ENCODE measurements at regions not wholly inside any gene's neighbourhood (a gene's known extent, or its start where the extent isn't known, plus 50 kb on each side); places are given as distances from the start of the nearest gene placed in this dataset.

DNA sequence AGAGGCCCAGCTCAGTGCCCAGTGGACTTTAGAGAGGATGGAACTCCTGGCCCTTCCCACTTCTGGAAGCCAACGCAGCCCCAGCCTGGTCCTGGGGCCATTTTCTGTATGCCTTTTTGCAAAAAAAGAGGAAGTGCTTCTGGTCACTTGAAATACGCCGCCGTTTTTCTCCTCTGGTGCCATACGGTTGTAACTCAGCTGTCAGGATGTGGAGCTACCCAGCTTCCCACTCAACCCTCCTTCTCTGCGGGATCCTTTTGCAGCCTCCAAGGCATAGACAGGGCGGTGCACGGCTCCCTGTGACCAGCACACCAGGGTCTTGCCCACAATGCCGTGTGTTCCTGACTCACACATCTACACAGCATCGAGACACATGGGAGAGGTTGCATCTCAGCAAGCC, 369.6 kb downstream of the TCERG1L start:
- Histone ChIP-seq H3K27me3 (ENCODE audit: insufficient read depth) (no peaks in the 10 kb centered on the region), H3K4me2 (no peak overlapping the region), H3K4me3 (no peak overlapping the region), H3K27ac (ENCODE audit: low read depth) (no peak overlapping the region), H3F3A (replicated peaks; ENCODE audit: low read depth) (no peaks in the 10 kb centered on the region), H2AFZ (no peak overlapping the region), H3K4me1 (ENCODE audit: insufficient read depth) (no peaks in the 10 kb centered on the region), H3K79me2 (replicated peaks; ENCODE audit: insufficient read depth) (no peaks in the 10 kb centered on the region), H3K36me3 (ENCODE audit: insufficient read depth) (no peaks in the 10 kb centered on the region), H4K20me1 (replicated peaks; ENCODE audit: insufficient read depth) (no peaks in the 10 kb centered on the region), H3K9me2 (ENCODE audit: insufficient read depth) (no peaks in the 10 kb centered on the region)
- H3K4me3 Mint-ChIP-seq, result no peak overlapping the region
- DNase-seq (ENCODE audit: low spot score) (no peak), ATAC-seq (no peak)
- no peak overlapping the region for H3K27ac Mint-ChIP-seq
- peaks cover 79% of the 10 kb centered on the region for H3K9me3 Mint-ChIP-seq
- H3K4me1 Mint-ChIP-seq, result peaks cover under 1% of the 10 kb centered on the region; the same call in 1 of the 3 replicates
- TF ChIP-seq EZH2 (IDR thresholded peaks at IDR 0.05; ENCODE audit: low read depth, unreplicated experiment), result no peak
- TF ChIP-seq, protein P1, sequence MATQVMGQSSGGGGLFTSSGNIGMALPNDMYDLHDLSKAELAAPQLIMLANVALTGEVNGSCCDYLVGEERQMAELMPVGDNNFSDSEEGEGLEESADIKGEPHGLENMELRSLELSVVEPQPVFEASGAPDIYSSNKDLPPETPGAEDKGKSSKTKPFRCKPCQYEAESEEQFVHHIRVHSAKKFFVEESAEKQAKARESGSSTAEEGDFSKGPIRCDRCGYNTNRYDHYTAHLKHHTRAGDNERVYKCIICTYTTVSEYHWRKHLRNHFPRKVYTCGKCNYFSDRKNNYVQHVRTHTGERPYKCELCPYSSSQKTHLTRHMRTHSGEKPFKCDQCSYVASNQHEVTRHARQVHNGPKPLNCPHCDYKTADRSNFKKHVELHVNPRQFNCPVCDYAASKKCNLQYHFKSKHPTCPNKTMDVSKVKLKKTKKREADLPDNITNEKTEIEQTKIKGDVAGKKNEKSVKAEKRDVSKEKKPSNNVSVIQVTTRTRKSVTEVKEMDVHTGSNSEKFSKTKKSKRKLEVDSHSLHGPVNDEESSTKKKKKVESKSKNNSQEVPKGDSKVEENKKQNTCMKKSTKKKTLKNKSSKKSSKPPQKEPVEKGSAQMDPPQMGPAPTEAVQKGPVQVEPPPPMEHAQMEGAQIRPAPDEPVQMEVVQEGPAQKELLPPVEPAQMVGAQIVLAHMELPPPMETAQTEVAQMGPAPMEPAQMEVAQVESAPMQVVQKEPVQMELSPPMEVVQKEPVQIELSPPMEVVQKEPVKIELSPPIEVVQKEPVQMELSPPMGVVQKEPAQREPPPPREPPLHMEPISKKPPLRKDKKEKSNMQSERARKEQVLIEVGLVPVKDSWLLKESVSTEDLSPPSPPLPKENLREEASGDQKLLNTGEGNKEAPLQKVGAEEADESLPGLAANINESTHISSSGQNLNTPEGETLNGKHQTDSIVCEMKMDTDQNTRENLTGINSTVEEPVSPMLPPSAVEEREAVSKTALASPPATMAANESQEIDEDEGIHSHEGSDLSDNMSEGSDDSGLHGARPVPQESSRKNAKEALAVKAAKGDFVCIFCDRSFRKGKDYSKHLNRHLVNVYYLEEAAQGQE (IDR thresholded peaks at IDR 0.05; ENCODE audit: unreplicated experiment), result no peak
- no peak for TF ChIP-seq POLR2AphosphoS5 (IDR thresholded peaks at IDR 0.05; ENCODE audit: low read depth)
- no peak for TF ChIP-seq ETS1 (IDR thresholded peaks at IDR 0.05)
- no peak for TF ChIP-seq ZNF331 (CRISPR knock-in tag; IDR thresholded peaks at IDR 0.05; ENCODE audit: low read depth)
- no peak for TF ChIP-seq CTCF (conservative IDR thresholded peaks at IDR 0.05; ENCODE audit: low read depth in 2 of 2)
- TF ChIP-seq ZNF114 (CRISPR knock-in tag; IDR thresholded peaks at IDR 0.05), result no peak
- no peak for TF ChIP-seq CREB1 (CRISPR knock-in tag; IDR thresholded peaks at IDR 0.05; ENCODE audit: low read depth)
- no peak for TF ChIP-seq JUNB (IDR thresholded peaks at IDR 0.05; ENCODE audit: unreplicated experiment)
- TF ChIP-seq STAT1 (IDR thresholded peaks at IDR 0.05; ENCODE audit: unreplicated experiment), result no peak
- no peak for TF ChIP-seq EZH2phosphoT487 (IDR thresholded peaks at IDR 0.05; ENCODE audit: unreplicated experiment)
- no peak for TF ChIP-seq NANOG (IDR thresholded peaks at IDR 0.05; ENCODE audit: borderline replicate concordance)
- TF ChIP-seq, protein P2, sequence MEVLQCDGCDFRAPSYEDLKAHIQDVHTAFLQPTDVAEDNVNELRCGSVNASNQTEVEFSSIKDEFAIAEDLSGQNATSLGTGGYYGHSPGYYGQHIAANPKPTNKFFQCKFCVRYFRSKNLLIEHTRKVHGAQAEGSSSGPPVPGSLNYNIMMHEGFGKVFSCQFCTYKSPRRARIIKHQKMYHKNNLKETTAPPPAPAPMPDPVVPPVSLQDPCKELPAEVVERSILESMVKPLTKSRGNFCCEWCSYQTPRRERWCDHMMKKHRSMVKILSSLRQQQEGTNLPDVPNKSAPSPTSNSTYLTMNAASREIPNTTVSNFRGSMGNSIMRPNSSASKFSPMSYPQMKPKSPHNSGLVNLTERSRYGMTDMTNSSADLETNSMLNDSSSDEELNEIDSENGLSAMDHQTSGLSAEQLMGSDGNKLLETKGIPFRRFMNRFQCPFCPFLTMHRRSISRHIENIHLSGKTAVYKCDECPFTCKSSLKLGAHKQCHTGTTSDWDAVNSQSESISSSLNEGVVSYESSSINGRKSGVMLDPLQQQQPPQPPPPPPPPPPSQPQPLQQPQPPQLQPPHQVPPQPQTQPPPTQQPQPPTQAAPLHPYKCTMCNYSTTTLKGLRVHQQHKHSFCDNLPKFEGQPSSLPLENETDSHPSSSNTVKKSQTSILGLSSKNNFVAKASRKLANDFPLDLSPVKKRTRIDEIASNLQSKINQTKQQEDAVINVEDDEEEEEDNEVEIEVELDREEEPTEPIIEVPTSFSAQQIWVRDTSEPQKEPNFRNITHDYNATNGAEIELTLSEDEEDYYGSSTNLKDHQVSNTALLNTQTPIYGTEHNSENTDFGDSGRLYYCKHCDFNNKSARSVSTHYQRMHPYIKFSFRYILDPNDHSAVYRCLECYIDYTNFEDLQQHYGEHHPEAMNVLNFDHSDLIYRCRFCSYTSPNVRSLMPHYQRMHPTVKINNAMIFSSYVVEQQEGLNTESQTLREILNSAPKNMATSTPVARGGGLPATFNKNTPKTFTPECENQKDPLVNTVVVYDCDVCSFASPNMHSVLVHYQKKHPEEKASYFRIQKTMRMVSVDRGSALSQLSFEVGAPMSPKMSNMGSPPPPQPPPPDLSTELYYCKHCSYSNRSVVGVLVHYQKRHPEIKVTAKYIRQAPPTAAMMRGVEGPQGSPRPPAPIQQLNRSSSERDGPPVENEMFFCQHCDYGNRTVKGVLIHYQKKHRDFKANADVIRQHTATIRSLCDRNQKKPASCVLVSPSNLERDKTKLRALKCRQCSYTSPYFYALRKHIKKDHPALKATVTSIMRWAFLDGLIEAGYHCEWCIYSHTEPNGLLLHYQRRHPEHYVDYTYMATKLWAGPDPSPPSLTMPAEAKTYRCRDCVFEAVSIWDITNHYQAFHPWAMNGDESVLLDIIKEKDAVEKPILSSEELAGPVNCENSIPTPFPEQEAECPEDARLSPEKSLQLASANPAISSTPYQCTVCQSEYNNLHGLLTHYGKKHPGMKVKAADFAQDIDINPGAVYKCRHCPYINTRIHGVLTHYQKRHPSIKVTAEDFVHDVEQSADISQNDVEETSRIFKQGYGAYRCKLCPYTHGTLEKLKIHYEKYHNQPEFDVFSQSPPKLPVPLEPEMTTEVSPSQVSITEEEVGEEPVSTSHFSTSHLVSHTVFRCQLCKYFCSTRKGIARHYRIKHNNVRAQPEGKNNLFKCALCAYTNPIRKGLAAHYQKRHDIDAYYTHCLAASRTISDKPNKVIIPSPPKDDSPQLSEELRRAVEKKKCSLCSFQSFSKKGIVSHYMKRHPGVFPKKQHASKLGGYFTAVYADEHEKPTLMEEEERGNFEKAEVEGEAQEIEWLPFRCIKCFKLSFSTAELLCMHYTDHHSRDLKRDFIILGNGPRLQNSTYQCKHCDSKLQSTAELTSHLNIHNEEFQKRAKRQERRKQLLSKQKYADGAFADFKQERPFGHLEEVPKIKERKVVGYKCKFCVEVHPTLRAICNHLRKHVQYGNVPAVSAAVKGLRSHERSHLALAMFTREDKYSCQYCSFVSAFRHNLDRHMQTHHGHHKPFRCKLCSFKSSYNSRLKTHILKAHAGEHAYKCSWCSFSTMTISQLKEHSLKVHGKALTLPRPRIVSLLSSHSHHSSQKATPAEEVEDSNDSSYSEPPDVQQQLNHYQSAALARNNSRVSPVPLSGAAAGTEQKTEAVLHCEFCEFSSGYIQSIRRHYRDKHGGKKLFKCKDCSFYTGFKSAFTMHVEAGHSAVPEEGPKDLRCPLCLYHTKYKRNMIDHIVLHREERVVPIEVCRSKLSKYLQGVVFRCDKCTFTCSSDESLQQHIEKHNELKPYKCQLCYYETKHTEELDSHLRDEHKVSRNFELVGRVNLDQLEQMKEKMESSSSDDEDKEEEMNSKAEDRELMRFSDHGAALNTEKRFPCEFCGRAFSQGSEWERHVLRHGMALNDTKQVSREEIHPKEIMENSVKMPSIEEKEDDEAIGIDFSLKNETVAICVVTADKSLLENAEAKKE (CRISPR knock-in tag; IDR thresholded peaks at IDR 0.05), result no peak
- peaks cover 5% of the 10 kb centered on the region for H3K27me3 Mint-ChIP-seq (ENCODE audit: insufficient read depth, low read depth, poor library complexity)
- H3K36me3 Mint-ChIP-seq (ENCODE audit: low read depth), result peaks cover 19% of the 10 kb centered on the region; the same call in 2 of the 3 replicates

All from GM23338 (cell line).